H1 (cell line): ENCODE measurements at regions not wholly inside any gene's neighbourhood (a gene's known extent, or its start where the extent isn't known, plus 50 kb on each side); places are given as distances from the start of the nearest gene placed in this dataset.

Experiments used
- CTCF ChIA-PET: fragments of 300-600 bp; sonication (Branson Sonifier 250); formaldehyde crosslinking; loops from one replicate; lab custom pipeline; 2021; ENCODE audit not compliant: partially characterized antibody; lab: Charles Lee
- POLR2A ChIA-PET: fragments of 300-600 bp; sonication (Branson Sonifier 250); formaldehyde crosslinking; loops from one replicate; lab custom pipeline; 2021; ENCODE audit warnings: inconsistent platforms; ENCODE audit not compliant: partially characterized antibody; lab: Charles Lee
- DNase-seq, 2 experiments: peaks; one replicate each; pipeline versions ENCODE4 v3.0.0 to v3.0.0-alpha.2; 2010 to 2022; ENCODE audit warnings: low spot score in 2 of 2, low read depth in 1 of 2, mixed read lengths in 1 of 2
- FAIRE-seq: peaks from 2 replicates; lab custom pipeline; 2011; peaks lifted over from hg19 to GRCh38; lab: Jason Lieb, UNC
- H2AFZ ChIP-seq: 2 replicates; pipeline ENCODE4 v1.8.1; 2012; ENCODE audit warnings: low read length, inconsistent platforms
- H2AK5ac ChIP-seq: 2 replicates; pipeline ENCODE4 v1.6.1; 2013; ENCODE audit warnings: low read depth, low read length
- H2BK120ac ChIP-seq: replicated peaks from 2 replicates; pipeline ENCODE3; 2013; ENCODE audit warnings: low read depth, low read length, inconsistent platforms
- H2BK12ac ChIP-seq: 2 replicates; pipeline ENCODE4 v1.6.1; 2013; ENCODE audit warnings: low read depth, low read length
- H2BK15ac ChIP-seq: 2 replicates; pipeline ENCODE4 v1.6.1; 2013; ENCODE audit warnings: low read length
- H2BK20ac ChIP-seq: 2 replicates; pipeline ENCODE4 v1.6.1; 2013; ENCODE audit warnings: low read length
- H2BK5ac ChIP-seq: 2 replicates; pipeline ENCODE4 v1.6.1; 2013; ENCODE audit warnings: low read depth, low read length
- H3K14ac ChIP-seq: 2 replicates; pipeline ENCODE4 v1.6.1; 2013; ENCODE audit warnings: inconsistent platforms; ENCODE audit not compliant: insufficient read length
- H3K18ac ChIP-seq: 2 replicates; pipeline ENCODE4 v1.6.1; 2013; ENCODE audit warnings: low read length; ENCODE audit errors: extremely low read depth
- H3K23ac ChIP-seq: 2 replicates; pipeline ENCODE4 v1.6.1; 2013; ENCODE audit warnings: inconsistent platforms; ENCODE audit not compliant: insufficient read length
- H3K23me2 ChIP-seq: 2 replicates; pipeline ENCODE4 v1.6.1; 2013; ENCODE audit warnings: low read depth, low read length
- H3K27ac ChIP-seq: 2 replicates; pipeline ENCODE4 v1.6.1; 2011; ENCODE audit warnings: low read depth, low read length, inconsistent platforms
- H3K27me3 ChIP-seq, 4 experiments: replicated peaks in 1 of 4; 1 replicate in 1 of 4; 2 replicates in 3 of 4; pipeline versions ENCODE4 v1.6.1 to v1.8.1; 2011 to 2013; ENCODE audit warnings: low read length in 3 of 4, mild to moderate bottlenecking in 3 of 4, inconsistent platforms in 2 of 4, mixed read lengths in 2 of 4, moderate library complexity in 1 of 4; ENCODE audit not compliant: control insufficient read depth in 3 of 4, insufficient read depth in 3 of 4; ENCODE audit errors: extremely low read depth in 1 of 4
- H3K36me3 ChIP-seq, 4 experiments: 2 replicates each; pipeline versions ENCODE4 v1.6.1 to v1.8.1; 2011 to 2013; ENCODE audit warnings: mild to moderate bottlenecking in 4 of 4, low read length in 3 of 4, moderate library complexity in 2 of 4, control low read depth in 1 of 4, inconsistent platforms in 1 of 4; ENCODE audit not compliant: insufficient read depth in 4 of 4, control insufficient read depth in 2 of 4
- H3K4ac ChIP-seq: replicated peaks from 2 replicates; pipeline ENCODE3; 2013; ENCODE audit warnings: low read length, low read depth, mixed read lengths, inconsistent platforms; ENCODE audit not compliant: insufficient read length
- H3K4me1 ChIP-seq, 4 experiments: replicated peaks in 1 of 4; 1 replicate in 1 of 4; 2 replicates in 3 of 4; pipeline versions ENCODE4 v1.6.1 to v1.8.1; 2011 to 2013; ENCODE audit warnings: low read length in 3 of 4, inconsistent platforms in 2 of 4, mixed read lengths in 1 of 4; ENCODE audit not compliant: insufficient read depth in 4 of 4, control insufficient read depth in 3 of 4
- H3K4me2 ChIP-seq, 2 experiments: 2 replicates each; pipeline versions ENCODE4 v1.6.1 to v1.8.1; 2011 to 2013; ENCODE audit warnings: low read depth in 2 of 2, low read length in 2 of 2, control low read depth in 1 of 2, inconsistent platforms in 1 of 2, mild to moderate bottlenecking in 1 of 2; ENCODE audit not compliant: insufficient read depth in 1 of 2
- H3K4me3 ChIP-seq, 4 experiments: fragments of 200-600, 300-600 bp in 1 of 4; sonication (generic), shearing (Covaris generic), sonication (Bioruptor Twin) in 1 of 4; 2 replicates each; pipeline versions ENCODE4 v1.5.1 to v1.8.1; 2011 to 2016; ENCODE audit warnings: low read length in 4 of 4, low read depth in 3 of 4, control low read depth in 2 of 4, inconsistent platforms in 2 of 4, mild to moderate bottlenecking in 2 of 4, mixed read lengths in 1 of 4, moderate library complexity in 1 of 4; ENCODE audit not compliant: insufficient read depth in 2 of 4; ENCODE audit errors: extremely low read depth in 1 of 4
- H3K56ac ChIP-seq: replicated peaks from 2 replicates; pipeline ENCODE3; 2013; ENCODE audit warnings: low read depth, mild to moderate bottlenecking, mixed read lengths, low read length, inconsistent platforms; ENCODE audit not compliant: insufficient read length
- H3K79me1 ChIP-seq: 2 replicates; pipeline ENCODE4 v1.6.1; 2013; ENCODE audit warnings: low read depth, low read length, control low read depth
- H3K79me2 ChIP-seq, 2 experiments: 2 replicates each; pipeline versions ENCODE4 v1.6.1 to v1.8.1; 2012 to 2013; ENCODE audit warnings: low read length in 2 of 2, mild to moderate bottlenecking in 2 of 2, inconsistent platforms in 1 of 2; ENCODE audit not compliant: insufficient read depth in 2 of 2, control insufficient read depth in 1 of 2
- H3K9ac ChIP-seq, 4 experiments: replicated peaks in 1 of 4; 1 replicate in 1 of 4; 2 replicates in 3 of 4; pipeline versions ENCODE4 v1.6.1 to v1.8.1; 2011 to 2013; ENCODE audit warnings: low read depth in 3 of 4, low read length in 3 of 4, control low read depth in 2 of 4, mild to moderate bottlenecking in 2 of 4, moderate library complexity in 2 of 4, inconsistent platforms in 1 of 4; ENCODE audit errors: extremely low read depth in 1 of 4
- H3K9me3 ChIP-seq, 2 experiments: 2 replicates each; pipeline versions ENCODE4 v1.6.1 to v1.8.1; 2012 to 2013; ENCODE audit warnings: mild to moderate bottlenecking in 2 of 2, moderate library complexity in 2 of 2, control low read depth in 1 of 2, inconsistent platforms in 1 of 2, low read depth in 1 of 2, low read length in 1 of 2, mixed read lengths in 1 of 2; ENCODE audit not compliant: insufficient read depth in 2 of 2
- H4K20me1 ChIP-seq, 2 experiments: replicated peaks in 1 of 2; 2 replicates each; pipeline versions ENCODE3 to v1.8.1; 2011 to 2013; ENCODE audit warnings: inconsistent platforms in 2 of 2, low read length in 2 of 2, mild to moderate bottlenecking in 1 of 2; ENCODE audit not compliant: insufficient read depth in 2 of 2, control insufficient read depth in 1 of 2
- H4K5ac ChIP-seq: 2 replicates; pipeline ENCODE4 v1.6.1; 2013; ENCODE audit warnings: low read length, low read depth, mixed read lengths, inconsistent platforms; ENCODE audit not compliant: insufficient read length
- H4K8ac ChIP-seq: 2 replicates; pipeline ENCODE4 v1.8.0; 2013; ENCODE audit warnings: mild to moderate bottlenecking, moderate library complexity, low read length, inconsistent platforms; ENCODE audit not compliant: insufficient read depth; ENCODE audit errors: extremely low read depth
- H4K91ac ChIP-seq: replicated peaks from 2 replicates; pipeline ENCODE3; 2013; ENCODE audit warnings: low read length, mixed read lengths, inconsistent platforms; ENCODE audit not compliant: insufficient read length
- BACH1 ChIP-seq: IDR thresholded peaks from 2 replicates; pipeline ENCODE4 v1.6.1; 2012; ENCODE audit warnings: low read length, improper control_type of control experiment
- CREB1 ChIP-seq: IDR thresholded peaks from 2 replicates; pipeline ENCODE4 v1.6.1; 2012; ENCODE audit warnings: inconsistent platforms
- EZH2 ChIP-seq: fragments of 200-600 bp; sonication (generic); IDR thresholded peaks from 2 replicates; pipeline ENCODE4 v1.7.1; 2012; ENCODE audit warnings: low read depth, mild to moderate bottlenecking, moderate library complexity, low read length, inconsistent platforms; ENCODE audit not compliant: severe bottlenecking
- KDM4A ChIP-seq: IDR thresholded peaks from one replicate; pipeline ENCODE4 v1.7.1; 2012; ENCODE audit warnings: low read depth, mild to moderate bottlenecking, moderate library complexity, low read length, inconsistent platforms; ENCODE audit not compliant: severe bottlenecking
- NANOG ChIP-seq: IDR thresholded peaks from 2 replicates; pipeline ENCODE4 v1.6.1; 2011; ENCODE audit warnings: low read length, low read depth, mild to moderate bottlenecking, inconsistent platforms; ENCODE audit not compliant: insufficient read depth, poor library complexity, severe bottlenecking
- NRF1 ChIP-seq: IDR thresholded peaks from 2 replicates; pipeline ENCODE4 v1.6.1; 2011; ENCODE audit warnings: mild to moderate bottlenecking, low read depth, low read length, improper control_type of control experiment
- POLR2A ChIP-seq, 2 experiments: IDR thresholded peaks; 1 replicate in 1 of 2; 2 replicates in 1 of 2; pipeline ENCODE4 v1.6.1; 2011; ENCODE audit warnings: low read depth in 2 of 2, low read length in 2 of 2, mild to moderate bottlenecking in 2 of 2; ENCODE audit errors: control extremely low read depth in 1 of 2
- RXRA ChIP-seq: IDR thresholded peaks from 2 replicates; pipeline ENCODE4 v1.6.1; 2011; ENCODE audit warnings: low read depth, mild to moderate bottlenecking, low read length, moderate library complexity; ENCODE audit not compliant: insufficient read depth
- SRF ChIP-seq: IDR thresholded peaks from 2 replicates; pipeline ENCODE4 v1.6.1; 2011; ENCODE audit warnings: mild to moderate bottlenecking, low read depth, low read length, moderate library complexity
- YY1 ChIP-seq: IDR thresholded peaks from 2 replicates; pipeline ENCODE4 v1.6.1; 2011; ENCODE audit warnings: low read depth, mild to moderate bottlenecking, low read length
- whole genome bisulfite sequencing, 2 experiments: shearing (Covaris generic) in 1 of 2; methylation state at CpG; one replicate each; pipeline versions ENCODE4 v1.1.6 to v1.1.7; 2013 to 2015; ENCODE audit warnings: low lambda C conversion rate in 2 of 2, mixed read lengths in 2 of 2, inconsistent platforms in 1 of 2, low coverage in 1 of 2, missing lambda C conversion rate in 1 of 2; ENCODE audit not compliant: insufficient replicate concordance in 2 of 2, insufficient coverage in 1 of 2, insufficient read length in 1 of 2; ENCODE audit errors: extremely low coverage in 1 of 2, missing lambda C conversion rate in 1 of 2; 5-methylcytosine and 5-hydroxymethylcytosine counted together
- TF ChIP-seq, protein P1 (sequence below), 3 experiments: IDR thresholded peaks; 1 replicate in 2 of 3; 2 replicates in 1 of 3; pipeline versions ENCODE4 v1.5.1 to v1.6.1; 2011; ENCODE audit warnings: low read length in 3 of 3, mild to moderate bottlenecking in 3 of 3, inconsistent platforms in 2 of 3, low read depth in 1 of 3, moderate library complexity in 1 of 3; ENCODE audit not compliant: insufficient read depth in 1 of 3; ENCODE audit errors: control extremely low read depth in 1 of 3

DNA sequence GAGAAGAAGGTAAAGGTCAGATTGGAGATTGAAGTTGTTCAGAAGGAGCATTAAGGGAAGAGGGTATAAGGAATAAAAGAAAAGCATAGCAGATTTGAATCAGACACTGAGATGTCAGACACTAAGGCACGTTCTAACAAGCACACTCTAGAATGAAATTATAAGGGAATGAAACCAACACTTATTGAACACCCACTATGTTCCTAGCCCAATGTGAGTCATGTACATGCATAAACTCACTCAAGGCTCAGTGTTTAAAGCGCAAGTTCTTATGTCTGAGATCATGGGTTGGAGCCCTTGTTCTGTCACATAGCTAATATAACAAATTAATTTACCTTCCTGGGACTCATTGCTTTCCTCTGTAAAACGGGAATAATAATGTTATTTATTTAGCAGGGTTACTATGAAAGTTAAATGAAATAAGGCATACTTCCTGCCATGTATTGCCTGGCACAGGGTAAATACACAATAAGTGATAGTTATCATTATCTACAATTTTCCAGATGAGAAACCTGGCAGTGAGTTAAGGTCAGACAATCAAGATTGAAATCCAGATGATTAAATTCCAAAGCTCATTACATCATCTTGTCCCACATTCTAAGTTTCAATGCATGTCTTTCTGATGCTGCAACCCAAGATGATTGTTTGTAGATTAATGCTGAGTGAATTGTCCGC is 68.3 kb upstream of the DACH1 start:
- H2BK20ac ChIP-seq = no peak overlapping the region
- no peak overlapping the region for H3K14ac ChIP-seq
- no peak overlapping the region for H3K18ac ChIP-seq
- no peak overlapping the region for H3K56ac ChIP-seq
- no peaks in the 10 kb centered on the region for H4K20me1 ChIP-seq
- H4K5ac ChIP-seq = no peak overlapping the region
- no peak overlapping the region for H3K23ac ChIP-seq
- DNase-seq = no peak
- no peaks in the 10 kb centered on the region for H3K4me1 ChIP-seq
- FAIRE-seq = no peak
- H3K4me2 ChIP-seq = no peak overlapping the region
- no peaks in the 10 kb centered on the region; the same call in 1 of the 2 replicates for H3K23me2 ChIP-seq
- H2BK5ac ChIP-seq = no peak overlapping the region
- no peaks in the 10 kb centered on the region for H3K9me3 ChIP-seq
- H3K79me1 ChIP-seq = no peaks in the 10 kb centered on the region
- H3K27me3 ChIP-seq = no peaks in the 10 kb centered on the region
- H3K4me3 ChIP-seq = no peak overlapping the region
- ChIA-PET CTCF (no interaction called here), POLR2A (no interaction called here)
- H3K4ac ChIP-seq = no peak overlapping the region
- H2BK12ac ChIP-seq = no peak overlapping the region
- H3K27ac ChIP-seq = no peak overlapping the region
- no peak overlapping the region for H3K9ac ChIP-seq
- no peaks in the 10 kb centered on the region for H3K79me2 ChIP-seq
- no peak overlapping the region for H2BK120ac ChIP-seq
- no peak overlapping the region for H2AFZ ChIP-seq
- no peaks in the 10 kb centered on the region for H3K36me3 ChIP-seq
- 87% methylated on average over 4 of the region's 4 CpGs; no CpG with 5 or more reads in 1 of the 2 experiments for WGBS, 2 experiments
- no peak overlapping the region for H4K91ac ChIP-seq
- H2BK15ac ChIP-seq = no peak overlapping the region
- no peak overlapping the region for H2AK5ac ChIP-seq
- H4K8ac ChIP-seq = no peak overlapping the region
- TF ChIP-seq EZH2 (no peak), KDM4A (no peak), RXRA (no peak), BACH1 (no peak), NANOG (no peak), YY1 (no peak), CREB1 (no peak), NRF1 (no peak), POLR2A (IDR thresholded peaks at IDR 0.05; ENCODE audit: control extremely low read depth in 1 of 2, low read depth in 2 of 2, low read length in 2 of 2) (no peak), SRF (no peak)
- TF ChIP-seq, protein P1, sequence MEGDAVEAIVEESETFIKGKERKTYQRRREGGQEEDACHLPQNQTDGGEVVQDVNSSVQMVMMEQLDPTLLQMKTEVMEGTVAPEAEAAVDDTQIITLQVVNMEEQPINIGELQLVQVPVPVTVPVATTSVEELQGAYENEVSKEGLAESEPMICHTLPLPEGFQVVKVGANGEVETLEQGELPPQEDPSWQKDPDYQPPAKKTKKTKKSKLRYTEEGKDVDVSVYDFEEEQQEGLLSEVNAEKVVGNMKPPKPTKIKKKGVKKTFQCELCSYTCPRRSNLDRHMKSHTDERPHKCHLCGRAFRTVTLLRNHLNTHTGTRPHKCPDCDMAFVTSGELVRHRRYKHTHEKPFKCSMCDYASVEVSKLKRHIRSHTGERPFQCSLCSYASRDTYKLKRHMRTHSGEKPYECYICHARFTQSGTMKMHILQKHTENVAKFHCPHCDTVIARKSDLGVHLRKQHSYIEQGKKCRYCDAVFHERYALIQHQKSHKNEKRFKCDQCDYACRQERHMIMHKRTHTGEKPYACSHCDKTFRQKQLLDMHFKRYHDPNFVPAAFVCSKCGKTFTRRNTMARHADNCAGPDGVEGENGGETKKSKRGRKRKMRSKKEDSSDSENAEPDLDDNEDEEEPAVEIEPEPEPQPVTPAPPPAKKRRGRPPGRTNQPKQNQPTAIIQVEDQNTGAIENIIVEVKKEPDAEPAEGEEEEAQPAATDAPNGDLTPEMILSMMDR (IDR thresholded peaks at IDR 0.05; ENCODE audit: control extremely low read depth in 1 of 3, insufficient read depth in 1 of 3, low read depth in 1 of 3, low read length in 3 of 3) = no peak
